Naive thymus-derived CD8-positive, alpha-beta T cell (primary cell): ENCODE measurements at regions not wholly inside any gene's neighbourhood (a gene's known extent, or its start where the extent isn't known, plus 50 kb on each side); places are given as distances from the start of the nearest gene placed in this dataset.

Source experiments
- ATAC-seq, 2 donors: fragments of 150-1000 bp; cut with Tn5 transposase in 1 of 2; sonication (Bioruptor Pico), chemical (Tn5 transposase) in 1 of 2; 1 replicate in 1 of 2; 2 replicates in 1 of 2; pipeline ENCODE4 v1.10.0; 2021; ENCODE audit warnings: mild to moderate bottlenecking in 2 of 2, moderate library complexity in 2 of 2
- POLR2A ChIA-PET: fragments of 350-600 bp; sonication (Branson Sonifier 250); formaldehyde crosslinking; loops from one replicate; lab custom pipeline; 2021; ENCODE audit warnings: antibody characterized with exemption; lab: Charles Lee
- DNase-seq, 10 donors: peaks; one replicate each; pipeline versions ENCODE4 v3.0.0 to v3.0.0-alpha.2; 2020 to 2022
- H3K27ac Mint-ChIP-seq, 10 donors: one replicate each; pipeline ENCODE4 v1.8.0; 2020 to 2022; ENCODE audit warnings: mild to moderate bottlenecking in 10 of 10, mixed read lengths in 10 of 10, moderate library complexity in 4 of 10, inconsistent platforms in 1 of 10
- H3K27me3 Mint-ChIP-seq, 5 donors: one replicate each; pipeline ENCODE4 v1.8.0; 2021 to 2022; ENCODE audit warnings: mixed read lengths in 5 of 5
- H3K36me3 Mint-ChIP-seq, 3 donors: one replicate each; pipeline ENCODE4 v1.8.0; 2020 to 2022; ENCODE audit warnings: mixed read lengths in 3 of 3, mild to moderate bottlenecking in 2 of 3, inconsistent platforms in 1 of 3
- H3K4me1 Mint-ChIP-seq, 4 donors: one replicate each; pipeline ENCODE4 v1.8.0; 2021 to 2022; ENCODE audit warnings: mixed read lengths in 4 of 4
- H3K4me3 Mint-ChIP-seq, 10 donors: one replicate each; pipeline ENCODE4 v1.8.0; 2020 to 2022; ENCODE audit warnings: mild to moderate bottlenecking in 10 of 10, mixed read lengths in 10 of 10, moderate library complexity in 6 of 10, inconsistent platforms in 1 of 10
- H3K9me3 Mint-ChIP-seq, 9 donors: one replicate each; pipeline ENCODE4 v1.8.0; 2020 to 2022; ENCODE audit warnings: mixed read lengths in 9 of 9, mild to moderate bottlenecking in 3 of 9, inconsistent platforms in 1 of 9, moderate library complexity in 1 of 9

DNA sequence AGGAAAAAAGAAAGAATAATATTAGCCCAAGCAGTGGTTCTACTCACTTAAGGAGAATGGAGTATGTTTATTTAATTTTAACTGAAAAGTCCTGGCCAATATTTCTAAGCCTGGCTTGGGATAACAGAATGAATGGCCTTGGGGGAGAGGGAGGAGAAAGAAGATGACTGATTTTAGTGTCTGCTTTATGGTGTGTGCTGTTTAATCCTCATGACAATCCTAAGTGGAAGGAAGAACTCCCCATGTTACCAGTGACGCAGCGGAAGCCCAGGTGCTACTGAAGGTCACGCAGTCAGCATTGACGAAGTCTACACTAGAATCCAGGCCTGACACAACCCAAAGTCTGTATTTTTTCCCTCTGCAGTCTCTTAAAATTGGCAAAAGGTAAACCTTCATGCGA is 50.5 kb downstream of the PALM2AKAP2 start:
- peaks cover 0 to 14% (median 0%) of the 10 kb centered on the region in 9 donors for H3K9me3 Mint-ChIP-seq
- no peak overlapping the region for H3K27ac Mint-ChIP-seq
- H3K4me1 Mint-ChIP-seq: no peaks in the 10 kb centered on the region
- ATAC-seq: no peak
- DNase-seq: no peak
- peaks cover 0 to 19% (median 9%) of the 10 kb centered on the region in 5 donors for H3K27me3 Mint-ChIP-seq
- H3K36me3 Mint-ChIP-seq: no peaks in the 10 kb centered on the region
- no peak overlapping the region for H3K4me3 Mint-ChIP-seq
- POLR2A ChIA-PET: no interaction called here

DNA sequence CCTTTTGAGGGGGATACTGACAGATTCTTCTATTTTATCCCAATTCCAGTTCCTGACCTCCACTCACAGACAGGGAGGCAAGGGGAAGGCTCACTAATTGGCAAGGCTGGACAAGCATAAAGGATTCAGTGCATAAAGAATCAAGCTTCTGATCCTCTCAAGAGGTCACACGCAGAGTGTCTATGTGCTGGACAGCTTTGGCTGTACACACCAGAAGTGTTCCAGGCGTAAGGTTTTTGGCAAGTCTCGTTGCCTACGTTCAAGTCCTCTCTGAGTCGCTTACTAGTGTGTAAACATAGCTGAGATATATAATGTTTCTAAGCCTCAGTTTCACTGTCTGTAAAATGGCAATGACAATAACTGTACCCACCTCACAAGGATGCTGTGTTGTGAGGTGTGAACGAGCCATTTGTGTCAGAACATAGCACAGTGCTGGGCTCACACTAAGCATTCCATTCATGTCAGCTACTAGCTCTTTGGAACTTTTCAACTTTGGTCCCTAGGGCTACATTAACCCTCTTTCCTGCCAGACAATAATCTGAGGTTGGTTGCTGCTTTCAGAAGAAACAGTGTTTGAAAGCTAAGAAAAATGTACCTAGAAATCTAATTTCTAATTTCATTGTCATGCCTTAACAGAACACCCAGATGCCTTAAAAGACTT is 52.1 kb downstream of the PALM2AKAP2 start:
- peaks cover 0 to 12% (median 0%) of the 10 kb centered on the region in 9 donors for H3K9me3 Mint-ChIP-seq
- H3K27me3 Mint-ChIP-seq: peaks cover 7 to 26% (median 14%) of the 10 kb centered on the region in 5 donors

GRCh38 chr9:109834855-109835254 is 54.9 kb downstream of the PALM2AKAP2 start:
- Mint-ChIP-seq H3K4me1 (no peaks in the 10 kb centered on the region), H3K27ac (no peak overlapping the region), H3K27me3 (peaks cover 7 to 42% (median 15%) of the 10 kb centered on the region in 5 donors), H3K4me3 (no peak overlapping the region), H3K9me3 (peaks cover 0 to 14% (median 0%) of the 10 kb centered on the region in 9 donors), H3K36me3 (peaks cover 0 to 2% (median 0%) of the 10 kb centered on the region in 3 donors)
- POLR2A ChIA-PET: no interaction called here
- no peak for ATAC-seq
- DNase-seq: no peak

More for the DNA sequence above, 52.1 kb downstream of the PALM2AKAP2 start:
- ATAC-seq (no peak), DNase-seq (no peak)
- POLR2A ChIA-PET: no interaction called here
- peaks cover 0 to 2% (median 0%) of the 10 kb centered on the region in 3 donors for H3K36me3 Mint-ChIP-seq
- H3K27ac Mint-ChIP-seq: no peak overlapping the region
- no peak overlapping the region for H3K4me3 Mint-ChIP-seq
- H3K4me1 Mint-ChIP-seq: no peaks in the 10 kb centered on the region

DNA sequence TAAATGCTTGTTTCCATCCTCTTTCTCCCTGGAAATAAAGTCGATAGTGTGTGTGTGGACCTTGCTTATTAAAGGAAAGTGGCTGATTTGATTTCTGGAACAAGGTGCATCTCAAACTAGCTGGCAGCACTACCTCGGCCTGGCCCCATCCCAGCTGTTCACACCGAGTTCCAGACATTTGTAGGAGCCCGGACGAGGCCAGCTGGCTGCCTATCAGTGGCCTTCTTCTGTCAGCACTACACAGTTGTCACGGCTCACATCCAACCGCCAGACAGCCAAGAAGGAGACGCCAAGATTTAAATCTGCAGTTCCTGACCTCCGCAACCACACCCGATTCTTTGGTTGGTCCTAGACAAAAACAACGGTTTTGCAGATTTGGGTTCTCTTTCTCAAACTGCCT is 63.6 kb downstream of the PALM2AKAP2 start:
- Mint-ChIP-seq H3K9me3 (peaks cover 0 to 4% (median 0%) of the 10 kb centered on the region in 9 donors), H3K36me3 (no peaks in the 10 kb centered on the region), H3K4me1 (no peaks in the 10 kb centered on the region), H3K27ac (no peak overlapping the region), H3K4me3 (no peak overlapping the region), H3K27me3 (peaks cover 0 to 4% (median 3%) of the 10 kb centered on the region in 5 donors)
- no peak for DNase-seq
- POLR2A ChIA-PET: no interaction called here
- no peak for ATAC-seq

DNA sequence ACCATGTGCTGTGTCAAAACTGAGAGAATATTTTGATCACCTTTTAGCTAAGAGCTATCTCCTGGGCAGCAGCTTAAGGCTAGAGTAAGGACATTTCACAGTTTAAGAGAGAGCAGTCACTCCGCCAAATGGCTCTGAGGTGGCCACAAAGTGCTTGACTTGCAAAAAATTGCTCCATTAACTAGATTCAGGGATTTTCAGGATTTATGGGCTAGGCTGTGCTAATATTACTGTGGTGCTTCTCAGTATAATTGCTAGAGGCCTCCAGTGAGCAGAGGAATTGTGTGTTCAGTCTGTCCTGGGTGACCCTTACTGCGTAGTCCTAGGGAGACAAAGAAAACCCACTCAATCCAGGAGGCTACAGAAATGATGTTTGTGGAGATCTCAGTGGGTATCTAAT is 65.2 kb downstream of the PALM2AKAP2 start:
- ATAC-seq (no peak), DNase-seq (no peak)
- Mint-ChIP-seq H3K27me3 (peaks cover 0 to 4% (median 1%) of the 10 kb centered on the region in 5 donors), H3K4me3 (no peak overlapping the region), H3K27ac (no peak overlapping the region), H3K4me1 (no peaks in the 10 kb centered on the region), H3K36me3 (no peaks in the 10 kb centered on the region), H3K9me3 (peaks cover 0 to 4% (median 0%) of the 10 kb centered on the region in 9 donors)
- POLR2A ChIA-PET: no interaction called here

DNA sequence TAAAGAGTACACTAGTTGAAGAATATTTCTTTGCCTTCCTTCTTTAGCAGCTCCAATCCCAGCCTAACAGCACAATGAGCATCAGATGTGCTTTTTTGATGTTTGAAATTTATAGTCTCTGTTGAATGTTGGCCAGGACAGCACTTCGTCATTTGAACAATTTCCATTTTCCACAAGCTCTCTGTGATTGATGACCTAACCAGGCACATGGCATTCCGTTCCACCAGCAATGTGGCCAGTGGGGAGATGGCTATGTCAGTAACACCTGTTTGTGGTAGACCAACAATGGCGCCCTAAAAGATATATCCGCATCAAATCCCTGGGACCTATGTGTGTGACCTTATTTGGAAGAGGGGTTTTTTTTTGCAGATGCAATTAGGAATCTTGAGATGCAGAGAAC is 66.8 kb downstream of the PALM2AKAP2 start:
- ATAC-seq: no peak
- Mint-ChIP-seq H3K4me1 (no peaks in the 10 kb centered on the region), H3K27me3 (peaks cover 0 to 4% (median 1%) of the 10 kb centered on the region in 5 donors), H3K9me3 (peaks cover 0 to 8% (median 1%) of the 10 kb centered on the region in 9 donors), H3K27ac (no peak overlapping the region), H3K4me3 (no peak overlapping the region), H3K36me3 (peaks cover 0 to 4% (median 0%) of the 10 kb centered on the region in 3 donors)
- no peak for DNase-seq
- POLR2A ChIA-PET: no interaction called here

- POLR2A ChIA-PET: no interaction called here
Measured at GRCh38 chr9:109852556-109852955, 72.6 kb downstream of the PALM2AKAP2 start.

GRCh38 chr9:109855540-109855939 is 75.5 kb downstream of the PALM2AKAP2 start:
- no peak for DNase-seq
- H3K4me1 Mint-ChIP-seq: no peaks in the 10 kb centered on the region
- H3K9me3 Mint-ChIP-seq: peaks cover 1 to 11% (median 6%) of the 10 kb centered on the region in 9 donors
- no peak for ATAC-seq
- peaks cover 0 to 4% (median 0%) of the 10 kb centered on the region in 3 donors for H3K36me3 Mint-ChIP-seq
- POLR2A ChIA-PET: no interaction called here
- no peak overlapping the region for H3K4me3 Mint-ChIP-seq
- H3K27me3 Mint-ChIP-seq: peaks cover 0 to 8% (median 5%) of the 10 kb centered on the region in 5 donors
- H3K27ac Mint-ChIP-seq: no peak overlapping the region

More at GRCh38 chr9:109852556-109852955, 72.6 kb downstream of the PALM2AKAP2 start:
- DNase-seq: no peak
- Mint-ChIP-seq H3K4me3 (no peak overlapping the region), H3K4me1 (no peaks in the 10 kb centered on the region), H3K27me3 (peaks cover 0 to 8% (median 1%) of the 10 kb centered on the region in 5 donors), H3K9me3 (peaks cover 1 to 11% (median 7%) of the 10 kb centered on the region in 9 donors), H3K27ac (no peak overlapping the region), H3K36me3 (peaks cover 0 to 4% (median 0%) of the 10 kb centered on the region in 3 donors)
- no peak for ATAC-seq

- POLR2A ChIA-PET: interaction anchor here (0.6 kb wide), 1 partner anchor 153 kb away, joined by 3 read pairs; no protein-coding TSS in a partner anchor
- Mint-ChIP-seq H3K27me3 (peaks cover 0 to 8% (median 5%) of the 10 kb centered on the region in 5 donors), H3K36me3 (no peaks in the 10 kb centered on the region), H3K9me3 (peaks cover 0 to 11% (median 3%) of the 10 kb centered on the region in 9 donors), H3K27ac (no peak overlapping the region), H3K4me1 (no peaks in the 10 kb centered on the region), H3K4me3 (no peak overlapping the region)
- ATAC-seq: no peak
- no peak for DNase-seq
Measured at GRCh38 chr9:109856785-109857184, 76.8 kb downstream of the PALM2AKAP2 start.

GRCh38 chr9:109857336-109857735 is 77.3 kb downstream of the PALM2AKAP2 start:
- no peaks in the 10 kb centered on the region for H3K4me1 Mint-ChIP-seq
- peaks cover 0 to 6% (median 4%) of the 10 kb centered on the region in 5 donors for H3K27me3 Mint-ChIP-seq
- ATAC-seq (no peak), DNase-seq (no peak)
- H3K9me3 Mint-ChIP-seq: peaks cover 0 to 8% (median 2%) of the 10 kb centered on the region in 9 donors
- no peaks in the 10 kb centered on the region for H3K36me3 Mint-ChIP-seq
- POLR2A ChIA-PET: no interaction called here
- H3K4me3 Mint-ChIP-seq: no peak overlapping the region
- H3K27ac Mint-ChIP-seq: no peak overlapping the region

DNA sequence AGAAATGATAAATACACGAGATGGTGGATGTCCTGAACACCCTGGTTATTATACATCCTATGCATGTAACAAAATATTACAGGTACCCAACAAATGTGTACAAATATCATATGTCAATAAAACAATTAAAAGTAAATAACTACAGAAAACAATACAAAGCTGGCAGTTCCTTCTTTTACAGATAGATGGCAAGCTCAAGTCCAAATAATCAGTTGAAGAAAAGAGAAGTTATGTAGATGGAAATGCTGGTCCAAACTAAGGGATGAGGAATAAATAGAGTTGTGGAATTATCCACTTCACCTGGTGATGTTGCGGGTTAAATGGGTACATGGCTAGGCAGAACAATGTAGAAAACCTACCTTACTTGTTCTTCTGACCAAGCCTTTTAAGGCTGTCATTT is 79.4 kb downstream of the PALM2AKAP2 start:
- Mint-ChIP-seq H3K36me3 (no peaks in the 10 kb centered on the region), H3K27me3 (peaks cover 0 to 5% (median 3%) of the 10 kb centered on the region in 5 donors), H3K9me3 (no peaks in the 10 kb centered on the region), H3K4me1 (no peaks in the 10 kb centered on the region), H3K27ac (no peak overlapping the region), H3K4me3 (no peak overlapping the region)
- POLR2A ChIA-PET: no interaction called here
- ATAC-seq: no peak
- no peak for DNase-seq

GRCh38 chr9:109860521-109860920 is 80.5 kb downstream of the PALM2AKAP2 start:
- Mint-ChIP-seq H3K27ac (no peak overlapping the region), H3K27me3 (peaks cover 0 to 5% (median 2%) of the 10 kb centered on the region in 5 donors), H3K9me3 (no peaks in the 10 kb centered on the region), H3K36me3 (no peaks in the 10 kb centered on the region), H3K4me3 (no peak overlapping the region), H3K4me1 (no peaks in the 10 kb centered on the region)
- POLR2A ChIA-PET: no interaction called here
- ATAC-seq (no peak), DNase-seq (no peak)

- Mint-ChIP-seq H3K9me3 (no peaks in the 10 kb centered on the region), H3K4me3 (no peak overlapping the region), H3K4me1 (no peaks in the 10 kb centered on the region), H3K27me3 (peaks cover 0 to 6% (median 3%) of the 10 kb centered on the region in 5 donors), H3K36me3 (no peaks in the 10 kb centered on the region), H3K27ac (no peak overlapping the region)
- ATAC-seq (no peak), DNase-seq (no peak)
- POLR2A ChIA-PET: no interaction called here
Measured at GRCh38 chr9:109861499-109861898, 81.5 kb downstream of the PALM2AKAP2 start.
